ENCODE measurements at regions not wholly inside any gene's neighbourhood (a gene's known extent, or its start where the extent isn't known, plus 50 kb on each side); places are given as distances from the start of the nearest gene placed in this dataset.
A peak's percentile ranks its signal among the peaks of the same experiment; 100 is the strongest.

DNA sequence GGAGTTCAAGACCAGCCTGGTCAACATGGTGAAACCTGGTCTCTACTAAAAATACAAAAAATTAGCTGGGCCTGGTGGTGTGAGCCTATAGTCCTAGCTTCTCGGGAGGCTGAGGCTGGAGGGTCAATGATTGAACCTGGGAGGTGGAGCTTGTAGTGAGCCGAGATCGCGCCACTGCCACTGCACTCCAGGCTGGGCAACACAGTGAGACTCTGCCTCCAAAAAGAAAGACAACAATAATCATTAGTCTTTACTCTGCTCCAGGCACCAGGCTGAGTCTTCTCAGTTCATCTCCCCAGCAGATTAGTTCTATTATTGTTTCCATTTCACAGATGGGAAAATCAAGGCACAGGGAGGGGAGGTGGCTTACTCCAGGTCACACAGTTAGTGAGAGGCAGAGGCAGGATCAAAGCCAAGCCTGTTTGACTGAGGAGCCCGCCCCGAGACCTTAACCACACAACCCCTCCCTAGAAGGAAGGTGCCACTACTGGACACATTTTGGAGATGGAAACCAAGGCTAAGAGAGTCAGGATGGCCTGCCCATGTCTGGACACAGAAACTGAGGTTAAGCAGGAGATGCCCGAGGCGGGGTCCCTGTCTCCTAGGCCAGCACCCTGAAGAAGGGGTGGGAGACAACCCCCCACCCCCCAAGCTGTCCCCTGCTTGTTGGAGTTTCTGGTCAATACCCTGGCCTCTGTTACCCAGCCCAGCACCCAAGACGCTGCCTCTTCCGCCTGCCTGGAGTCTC, 75.8 kb downstream of the CEBPB start:
- peaks cover 2% of the 10 kb centered on the region for H3K36me3 Mint-ChIP-seq
- peaks cover 0 to 2% (median 0%) of the 10 kb centered on the region in 3 donors for H3K4me1 Mint-ChIP-seq
- no peaks in the 10 kb centered on the region for H3K9me3 Mint-ChIP-seq
- no peak overlapping the region for H3K4me3 Mint-ChIP-seq
- peaks cover 11% of the 10 kb centered on the region for H3K27me3 Mint-ChIP-seq
- no peak overlapping the region for H3K27ac Mint-ChIP-seq

DNA sequence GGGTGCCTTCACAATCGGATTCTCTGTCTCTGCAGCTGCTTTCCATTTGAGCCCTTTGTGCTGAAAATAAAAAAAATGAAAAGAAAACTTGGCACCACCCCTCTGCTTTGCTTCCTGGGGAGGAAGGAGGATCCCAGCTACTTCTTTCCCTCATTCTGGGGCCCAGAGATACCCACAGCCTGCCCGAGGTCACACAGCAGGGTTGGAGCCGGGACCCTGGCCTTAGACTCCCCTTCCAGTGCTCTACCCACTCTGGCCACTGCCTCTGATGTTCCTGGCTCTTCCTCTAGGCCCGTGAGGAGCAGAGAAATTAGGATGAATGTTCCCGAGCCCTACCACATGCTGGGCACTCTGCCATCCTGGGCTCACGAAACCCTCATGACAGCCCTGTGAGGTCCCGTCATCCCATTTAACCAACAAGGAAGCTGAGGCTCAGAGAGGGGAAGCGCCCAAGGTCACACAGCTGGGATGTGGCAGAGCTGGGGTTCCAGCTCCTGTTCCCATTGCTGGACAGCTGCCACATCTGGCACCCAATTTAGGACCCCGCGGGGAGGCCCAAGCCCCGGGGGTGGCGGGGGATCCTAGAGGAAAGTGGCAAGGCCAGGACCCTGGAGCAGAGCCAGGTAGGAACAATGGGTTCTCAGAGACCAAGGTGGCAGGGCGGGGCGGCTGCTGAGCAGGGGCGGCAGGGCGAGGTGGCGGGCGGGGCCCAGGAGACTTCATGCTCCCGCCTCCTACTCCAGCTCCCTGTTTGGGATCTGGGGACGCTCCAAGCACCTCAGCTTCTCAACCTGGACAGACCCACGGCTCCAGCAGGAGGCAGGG, 76.6 kb downstream of the CEBPB start:
- H3K27me3 Mint-ChIP-seq, result peaks cover 16% of the 10 kb centered on the region
- H3K4me3 Mint-ChIP-seq, result no peak overlapping the region
- peaks cover 2% of the 10 kb centered on the region for H3K36me3 Mint-ChIP-seq
- no peak overlapping the region for H3K27ac Mint-ChIP-seq
- H3K9me3 Mint-ChIP-seq, result no peaks in the 10 kb centered on the region
- peaks cover 0 to 4% (median 0%) of the 10 kb centered on the region in 3 donors for H3K4me1 Mint-ChIP-seq

DNA sequence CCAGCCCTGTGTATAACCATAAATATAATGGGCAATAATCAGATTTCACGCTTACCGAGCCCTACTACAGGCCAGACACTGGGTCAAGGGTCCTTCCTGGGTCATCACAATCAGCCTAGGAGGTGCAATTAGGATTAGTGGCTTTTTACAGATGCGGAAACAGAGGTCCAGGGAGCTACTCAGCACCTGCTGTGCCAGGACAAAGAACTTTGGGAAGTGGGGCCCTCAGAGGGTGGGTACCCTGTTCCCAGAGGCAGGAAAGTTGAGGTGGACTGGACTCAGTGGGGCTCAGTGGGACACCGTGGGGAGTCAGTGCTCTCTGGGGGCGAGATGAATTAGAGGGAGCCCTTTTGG, 77.2 kb downstream of the CEBPB start:
- H3K27me3 Mint-ChIP-seq, result peaks cover 16% of the 10 kb centered on the region
- H3K4me3 Mint-ChIP-seq, result no peak overlapping the region
- H3K36me3 Mint-ChIP-seq, result peaks cover 2% of the 10 kb centered on the region

DNA sequence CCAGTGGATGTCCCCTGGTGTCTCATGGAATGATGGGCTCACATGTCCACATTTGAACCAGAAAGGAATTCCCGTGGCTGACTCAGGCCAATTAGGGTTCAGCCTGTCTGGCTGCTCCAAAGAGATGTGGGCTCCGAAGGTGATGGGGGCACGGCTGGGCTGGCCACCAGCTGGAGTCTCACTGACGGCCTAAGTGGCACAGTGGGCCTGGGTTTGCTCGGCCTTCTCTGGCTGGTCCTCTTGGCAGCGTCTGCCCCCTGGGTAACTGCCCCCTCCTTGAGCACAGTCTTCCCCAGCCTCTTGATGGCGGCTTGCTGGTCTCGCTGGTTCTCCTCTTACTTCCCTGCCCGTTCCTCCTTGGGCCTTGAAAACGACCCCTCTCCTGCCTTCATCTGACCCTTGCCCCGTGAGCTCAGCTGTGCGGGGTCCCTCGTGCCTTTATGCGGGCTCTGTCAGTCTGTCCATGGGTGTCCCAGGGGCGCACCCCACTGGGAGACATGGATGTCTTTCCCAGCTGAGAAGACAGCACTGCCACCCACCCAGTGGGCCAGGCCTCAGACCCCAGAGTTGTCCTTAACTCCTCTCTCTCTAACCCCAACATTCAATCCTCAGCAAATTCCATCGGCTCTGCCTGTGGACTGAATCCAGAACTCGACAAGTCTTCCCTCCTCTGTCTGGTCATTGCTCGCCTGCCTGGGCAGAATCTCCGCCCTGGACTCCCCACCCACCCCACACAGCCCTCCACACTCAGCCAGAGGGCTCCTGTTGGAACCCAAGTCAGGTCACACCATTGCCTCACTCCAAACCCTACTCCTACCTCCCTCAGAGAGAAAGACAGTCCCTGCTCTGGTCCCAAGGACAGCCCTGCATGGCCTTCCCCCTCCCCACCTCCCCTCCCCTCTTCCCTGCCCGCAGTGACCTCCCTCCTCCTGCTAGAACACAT, 78.7 kb downstream of the CEBPB start:
- H3K9me3 Mint-ChIP-seq, result no peaks in the 10 kb centered on the region
- peak overlapping the region in 1 of 3 donors; percentile 57 for H3K27ac Mint-ChIP-seq
- H3K27me3 Mint-ChIP-seq, result peaks cover 24% of the 10 kb centered on the region
- H3K4me3 Mint-ChIP-seq, result no peak overlapping the region
- peaks cover 0 to 4% (median 0%) of the 10 kb centered on the region in 3 donors for H3K4me1 Mint-ChIP-seq
- peaks cover 2% of the 10 kb centered on the region for H3K36me3 Mint-ChIP-seq

More for the DNA sequence above, 77.2 kb downstream of the CEBPB start:
- no peaks in the 10 kb centered on the region for H3K9me3 Mint-ChIP-seq
- no peak overlapping the region for H3K27ac Mint-ChIP-seq
- peaks cover 0 to 4% (median 0%) of the 10 kb centered on the region in 3 donors for H3K4me1 Mint-ChIP-seq

DNA sequence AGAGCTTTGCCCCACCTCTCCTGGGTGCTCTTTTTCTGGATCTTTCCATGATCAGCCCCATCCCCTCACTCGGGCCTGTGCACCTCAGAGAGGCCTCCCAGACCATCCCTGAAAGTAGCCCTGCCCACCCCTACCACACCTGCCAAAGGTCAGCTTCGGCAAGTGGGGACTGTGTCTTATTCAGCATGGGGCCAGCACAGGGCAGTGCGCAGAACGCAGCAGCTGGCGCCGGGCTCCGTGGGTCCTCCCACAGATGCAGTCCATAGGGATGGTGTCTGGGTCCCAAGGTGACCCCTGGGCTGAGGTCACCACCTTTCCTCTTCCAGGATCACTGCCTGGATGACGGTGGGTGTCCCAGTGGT, 79.4 kb downstream of the CEBPB start:
- Mint-ChIP-seq H3K4me3 (no peak overlapping the region), H3K4me1 (peaks cover 0 to 4% (median 0%) of the 10 kb centered on the region in 3 donors), H3K27ac (no peak overlapping the region), H3K36me3 (peaks cover 2% of the 10 kb centered on the region), H3K9me3 (no peaks in the 10 kb centered on the region), H3K27me3 (peaks cover 24% of the 10 kb centered on the region)

DNA sequence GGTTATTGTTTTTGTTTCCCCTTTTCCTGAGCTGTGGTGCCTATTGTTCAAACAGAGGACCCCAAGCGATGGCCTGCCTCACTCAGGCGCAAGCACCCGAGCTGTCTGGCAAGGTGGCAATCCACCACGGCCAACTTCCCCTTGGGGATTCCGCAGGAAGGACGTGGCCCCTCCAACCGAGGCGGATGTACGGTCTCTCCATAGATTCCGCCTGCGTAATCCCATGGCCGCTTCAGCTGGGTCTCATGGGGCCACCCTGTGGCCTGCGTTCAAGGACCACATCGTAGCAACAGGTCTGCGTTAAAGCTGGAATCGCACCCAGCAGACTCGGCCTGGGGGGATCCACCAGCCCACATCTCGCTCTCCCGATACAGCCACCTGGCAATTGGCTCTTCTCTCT, 79.9 kb downstream of the CEBPB start:
- Mint-ChIP-seq H3K9me3 (no peaks in the 10 kb centered on the region), H3K4me1 (peaks cover 0 to 4% (median 0%) of the 10 kb centered on the region in 3 donors), H3K36me3 (peaks cover 2% of the 10 kb centered on the region), H3K27ac (no peak overlapping the region), H3K4me3 (no peak overlapping the region), H3K27me3 (peaks cover 24% of the 10 kb centered on the region)

DNA sequence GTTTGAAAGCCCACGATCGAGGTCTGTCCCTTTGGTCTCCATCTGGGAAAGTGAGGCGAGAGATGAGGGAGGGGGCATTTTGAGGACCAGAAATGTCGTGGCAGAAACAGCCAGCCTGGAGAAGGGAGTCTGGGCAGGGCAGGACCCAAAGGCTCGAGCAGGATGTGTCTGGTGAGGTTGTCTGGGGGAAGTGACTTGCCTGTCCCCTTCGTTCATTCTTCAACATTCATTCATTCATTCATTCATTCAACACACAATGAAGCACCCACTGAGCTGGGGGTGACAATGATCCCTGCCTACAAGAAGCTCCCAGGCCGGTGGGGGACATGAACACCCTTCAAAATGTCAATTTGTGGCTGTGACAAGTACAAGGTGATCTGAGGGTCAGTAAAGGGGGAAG, 80.5 kb downstream of the CEBPB start:
- Mint-ChIP-seq H3K4me3 (no peak overlapping the region), H3K27me3 (peaks cover 24% of the 10 kb centered on the region), H3K27ac (no peak overlapping the region), H3K36me3 (peaks cover 2% of the 10 kb centered on the region), H3K9me3 (no peaks in the 10 kb centered on the region), H3K4me1 (peaks cover 0 to 4% (median 0%) of the 10 kb centered on the region in 3 donors)

DNA sequence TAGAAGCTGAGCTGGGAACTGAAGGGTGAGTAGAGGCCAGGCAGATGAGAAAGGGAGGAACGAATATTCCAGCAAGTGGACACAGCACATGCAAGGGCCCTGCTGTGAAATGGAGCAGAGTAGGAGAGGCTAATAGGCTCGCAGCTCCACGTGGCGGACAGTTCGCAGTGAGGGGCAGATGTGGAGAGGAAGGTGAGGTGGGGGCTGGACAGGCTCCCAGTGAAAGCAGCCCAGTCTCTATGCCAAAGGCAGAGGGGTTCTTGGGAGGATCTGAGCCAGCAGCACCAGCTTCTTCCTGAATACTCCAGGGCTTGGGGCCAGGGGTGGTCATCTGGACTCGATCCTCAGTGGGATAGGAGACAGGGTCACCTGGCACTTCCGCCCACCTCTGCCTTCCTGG, 81.0 kb downstream of the CEBPB start:
- H3K4me1 Mint-ChIP-seq, result peaks cover 0 to 4% (median 0%) of the 10 kb centered on the region in 3 donors
- no peaks in the 10 kb centered on the region for H3K9me3 Mint-ChIP-seq
- H3K36me3 Mint-ChIP-seq, result peaks cover 2% of the 10 kb centered on the region
- H3K4me3 Mint-ChIP-seq, result no peak overlapping the region
- H3K27ac Mint-ChIP-seq, result no peak overlapping the region
- H3K27me3 Mint-ChIP-seq, result peaks cover 24% of the 10 kb centered on the region

DNA sequence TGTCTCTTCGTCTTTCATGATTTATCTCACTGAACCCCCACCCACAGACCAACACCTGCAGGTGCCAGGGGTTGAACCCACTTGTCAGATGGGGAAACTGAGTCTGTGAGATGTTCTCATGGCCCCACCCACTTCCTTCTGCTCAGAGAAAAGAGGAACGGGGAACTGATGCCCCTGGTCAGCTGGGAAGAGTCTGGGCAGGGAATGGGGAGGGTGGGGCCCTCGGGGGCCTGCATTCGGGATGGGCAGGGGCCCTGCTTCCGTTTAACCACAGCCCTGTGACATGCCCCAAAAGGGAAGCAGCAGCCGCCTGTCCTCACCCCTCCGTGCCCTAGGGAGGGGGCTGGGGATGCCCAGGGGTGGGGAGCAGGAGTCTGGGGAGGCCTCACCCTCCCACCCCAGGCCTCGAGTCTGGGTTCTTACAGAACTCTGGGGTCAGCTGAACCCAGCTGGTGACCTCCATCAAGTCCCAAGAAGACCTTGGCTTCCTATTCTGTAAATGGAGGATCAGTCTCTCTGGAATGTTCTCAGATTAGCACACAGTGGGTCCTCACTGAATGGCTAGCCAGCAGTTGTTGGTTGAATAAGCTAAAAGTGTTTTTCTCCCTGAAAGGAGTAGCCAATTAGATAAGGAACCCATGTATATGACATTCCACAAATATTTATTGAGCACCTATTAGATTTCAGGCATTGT, 81.5 kb downstream of the CEBPB start:
- peaks cover 25% of the 10 kb centered on the region for H3K27me3 Mint-ChIP-seq
- H3K4me1 Mint-ChIP-seq, result peaks cover 0 to 4% (median 0%) of the 10 kb centered on the region in 3 donors
- H3K27ac Mint-ChIP-seq, result no peak overlapping the region
- H3K9me3 Mint-ChIP-seq, result no peaks in the 10 kb centered on the region
- no peak overlapping the region for H3K4me3 Mint-ChIP-seq
- H3K36me3 Mint-ChIP-seq, result peaks cover 2% of the 10 kb centered on the region

DNA sequence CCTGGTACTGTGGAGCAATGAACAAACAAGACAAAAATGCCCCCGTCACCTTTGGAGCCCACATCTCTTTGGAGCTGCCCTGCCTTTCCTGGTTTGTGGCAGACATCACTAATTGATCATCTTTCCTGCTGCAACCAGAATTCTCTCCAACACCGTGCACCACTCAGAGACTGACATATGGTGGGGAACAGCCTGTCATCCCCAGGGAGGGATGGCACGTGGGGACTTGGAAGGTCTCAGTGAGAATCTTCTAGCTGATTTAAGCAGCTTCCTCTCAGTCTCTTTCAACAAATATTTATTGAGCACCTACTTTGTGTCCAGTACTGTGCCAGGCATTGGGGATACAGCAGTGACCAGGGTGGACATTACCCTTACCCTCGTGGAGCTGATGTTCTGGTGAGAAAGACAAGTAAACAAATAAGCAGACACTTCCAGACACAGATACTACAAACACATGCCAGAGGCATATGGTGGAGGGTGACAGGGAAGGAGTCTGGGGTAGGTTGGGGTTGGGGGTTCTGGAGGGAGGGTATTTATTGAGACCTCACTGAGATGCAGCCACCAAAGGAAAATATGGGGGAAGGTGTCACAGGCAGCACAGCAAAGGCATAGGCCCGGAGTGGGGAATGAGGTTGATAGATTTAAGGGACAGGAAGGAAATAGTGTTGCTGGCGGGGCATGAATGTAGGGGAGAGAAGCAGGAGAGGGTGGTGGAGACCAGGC, 82.3 kb downstream of the CEBPB start:
- H3K27ac Mint-ChIP-seq, result no peak overlapping the region
- peaks cover 2% of the 10 kb centered on the region for H3K36me3 Mint-ChIP-seq

DNA sequence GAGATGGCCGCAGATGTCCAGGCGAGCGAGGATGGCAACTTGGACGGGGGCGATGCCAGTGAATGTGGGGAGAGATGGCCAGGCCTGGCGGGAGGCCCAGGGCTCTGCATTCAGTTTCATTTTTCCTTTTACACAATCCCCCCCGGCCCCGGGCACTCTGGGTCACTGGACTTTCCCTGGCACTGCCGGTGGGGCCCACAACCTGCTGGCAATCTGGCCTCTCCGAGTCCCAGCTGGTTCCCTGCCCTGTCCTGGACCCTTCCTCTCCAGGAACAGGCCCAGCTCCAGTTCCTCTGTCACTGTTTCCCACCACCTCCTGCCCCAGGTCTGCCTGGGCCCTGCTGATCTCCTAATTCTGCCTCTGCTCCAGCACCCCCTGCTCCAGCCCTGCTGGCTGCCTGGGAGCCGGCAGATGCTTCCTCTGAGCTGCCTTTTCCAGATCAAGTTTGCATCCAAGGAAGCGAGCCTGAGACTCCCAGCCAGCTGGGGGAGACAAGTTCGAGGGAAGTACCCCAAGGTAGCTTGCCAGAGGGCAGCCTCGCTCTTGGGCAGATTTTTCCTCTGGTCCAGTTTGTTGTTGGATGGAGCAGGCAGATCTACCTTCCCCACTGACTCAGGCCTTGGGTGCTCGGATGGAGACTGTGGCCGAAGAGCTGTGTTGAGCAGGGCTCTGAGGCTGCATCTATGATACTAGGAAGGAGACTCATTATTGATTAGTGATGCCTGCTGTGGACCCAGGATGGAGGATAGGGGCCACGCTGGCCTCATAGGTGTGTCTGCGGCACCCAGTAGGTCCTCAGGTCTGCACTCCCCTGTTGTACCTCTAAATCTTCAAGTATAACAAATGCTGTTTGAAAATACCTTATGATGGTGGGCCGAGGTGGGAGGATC, 83.2 kb downstream of the CEBPB start:
- H3K9me3 Mint-ChIP-seq, result no peaks in the 10 kb centered on the region
- H3K36me3 Mint-ChIP-seq, result peaks cover 2% of the 10 kb centered on the region
- H3K27me3 Mint-ChIP-seq, result peaks cover 28% of the 10 kb centered on the region
- peaks cover 0 to 4% (median 0%) of the 10 kb centered on the region in 3 donors for H3K4me1 Mint-ChIP-seq
- H3K27ac Mint-ChIP-seq, result no peak overlapping the region
- peak overlapping the region in 1 of 4 donors; percentile 65 for H3K4me3 Mint-ChIP-seq

More for the DNA sequence above, 82.3 kb downstream of the CEBPB start:
- Mint-ChIP-seq H3K4me3 (no peak overlapping the region), H3K9me3 (no peaks in the 10 kb centered on the region), H3K27me3 (peaks cover 28% of the 10 kb centered on the region), H3K4me1 (peaks cover 0 to 4% (median 0%) of the 10 kb centered on the region in 3 donors)

DNA sequence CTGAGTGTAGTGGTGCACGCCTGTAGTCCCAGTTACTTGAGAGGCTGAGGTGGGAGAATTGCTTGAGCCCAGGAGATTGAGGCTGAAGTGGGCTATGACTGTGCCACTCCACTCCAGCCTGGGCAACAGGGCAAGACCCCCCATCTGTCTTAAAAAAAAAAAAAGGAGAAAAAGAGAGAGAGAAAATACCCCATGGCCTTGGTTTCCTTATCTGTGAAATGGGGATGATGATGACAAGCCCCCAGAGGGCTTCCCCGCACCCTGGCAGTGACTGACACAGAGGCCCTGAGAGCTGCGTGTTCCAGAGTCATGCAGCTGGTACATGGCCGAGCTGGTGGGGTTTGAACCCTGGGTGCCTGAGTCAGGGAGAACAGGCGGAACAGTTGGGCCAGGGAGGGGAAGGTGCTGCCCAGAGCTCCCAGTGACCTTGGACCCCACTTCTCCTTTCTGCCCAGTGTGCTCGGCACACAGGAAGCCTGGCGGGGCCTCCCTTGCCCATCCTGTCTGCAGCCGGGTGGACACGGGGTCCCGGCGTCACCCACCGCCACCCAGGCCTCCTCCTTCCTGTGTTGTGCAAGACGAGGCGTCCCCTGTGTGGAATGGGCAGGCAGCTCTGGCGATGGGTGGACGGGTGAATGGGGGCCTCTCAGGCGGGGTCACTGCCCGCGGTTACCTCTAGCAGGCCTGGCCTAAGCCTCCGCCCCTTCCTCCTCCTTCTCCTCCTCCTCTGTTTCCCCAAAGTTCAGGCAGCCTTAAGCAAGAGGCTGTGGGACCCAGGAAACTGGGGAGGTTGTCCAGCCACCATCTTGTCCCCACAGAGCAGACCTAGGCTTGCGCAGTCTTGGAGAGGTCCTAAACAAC, 84.2 kb downstream of the CEBPB start:
- H3K27ac Mint-ChIP-seq, result no peak overlapping the region
- H3K4me1 Mint-ChIP-seq, result peaks cover 0 to 4% (median 0%) of the 10 kb centered on the region in 3 donors
- H3K4me3 Mint-ChIP-seq, result no peak overlapping the region
- H3K27me3 Mint-ChIP-seq, result peaks cover 30% of the 10 kb centered on the region
- peaks cover 2% of the 10 kb centered on the region for H3K36me3 Mint-ChIP-seq
- no peaks in the 10 kb centered on the region for H3K9me3 Mint-ChIP-seq

All from IgD-negative memory B cell (primary cell).